MM.1S (cell line): ENCODE measurements at regions not wholly inside any gene's neighbourhood (a gene's known extent, or its start where the extent isn't known, plus 50 kb on each side); places are given as distances from the start of the nearest gene placed in this dataset.

Experiments
- EZH2 ChIP-seq: fragments of 300-600 bp; sonication (generic); optimal IDR thresholded peaks from 2 replicates; pipeline ENCODE3; 2017; ENCODE audit warnings: low read depth, mild to moderate bottlenecking, antibody characterized with exemption, low read length, mixed read lengths
- EZH2phosphoT487 ChIP-seq: fragments of 300-600 bp; sonication (generic); IDR thresholded peaks from 2 replicates; pipeline ENCODE4 v1.6.1; 2018; ENCODE audit warnings: antibody characterized with exemption, low read length

GRCh38 chr21:43343992-43344886, 82.7 kb downstream of the SIK1 start:
- TF ChIP-seq EZH2: no peak
- TF ChIP-seq EZH2phosphoT487: no peak
